Activated CD8-positive, alpha-beta memory T cell treated with anti-CD3 and anti-CD28 coated beads, Interleukin-2, amount 50 U/mL, for 48 hours (primary cell): ENCODE measurements at regions not wholly inside any gene's neighbourhood (a gene's known extent, or its start where the extent isn't known, plus 50 kb on each side); places are given as distances from the start of the nearest gene placed in this dataset.

Source experiments
- DNase-seq: peaks from one replicate; pipeline ENCODE4 v3.0.0-alpha.2; 2020

DNA sequence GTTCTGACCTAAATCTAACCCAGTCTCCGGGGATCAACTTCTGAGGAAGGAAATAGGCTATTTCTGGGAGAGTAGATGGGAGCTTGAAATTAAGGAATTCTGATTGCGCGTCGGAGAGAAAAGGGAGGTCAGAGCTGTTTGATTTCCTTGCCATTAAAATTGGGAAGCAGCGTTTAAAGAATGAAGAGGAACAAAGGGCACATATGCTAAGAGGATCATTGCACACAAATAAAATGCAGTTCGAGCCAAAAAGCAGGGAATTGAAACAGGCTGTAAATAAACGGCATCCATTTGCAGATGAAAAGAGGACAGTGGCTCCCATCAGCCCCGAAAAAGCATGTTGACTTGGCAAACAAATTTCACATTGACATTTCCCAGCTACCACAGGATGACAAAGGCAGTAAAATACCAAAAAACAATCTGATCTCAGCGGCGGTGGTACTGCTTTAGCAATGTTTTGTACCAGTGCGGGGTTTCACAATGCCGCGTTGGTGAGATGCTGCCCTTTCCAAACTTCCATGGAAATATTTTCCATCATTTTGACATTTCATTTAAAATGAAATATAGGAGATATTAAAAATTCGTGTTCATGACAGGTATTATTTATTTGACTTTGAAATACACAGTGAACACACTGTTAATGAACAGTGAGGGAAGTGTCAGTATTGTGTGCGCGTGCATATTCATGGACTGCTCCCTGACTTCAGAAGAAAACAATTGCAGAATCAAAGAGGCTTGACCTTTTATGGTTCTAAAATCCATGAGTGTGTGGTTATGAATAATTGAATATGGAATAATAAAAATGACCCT lies 108.8 kb downstream of the SQOR start:
- DNase-seq: no peak

GRCh38 chr15:45744236-45744589 lies 109.4 kb downstream of the SQOR start:
- DNase-seq: no peak

- no peak for DNase-seq
Observed at GRCh38 chr15:45747426-45747825, 112.6 kb downstream of the SQOR start.

DNA sequence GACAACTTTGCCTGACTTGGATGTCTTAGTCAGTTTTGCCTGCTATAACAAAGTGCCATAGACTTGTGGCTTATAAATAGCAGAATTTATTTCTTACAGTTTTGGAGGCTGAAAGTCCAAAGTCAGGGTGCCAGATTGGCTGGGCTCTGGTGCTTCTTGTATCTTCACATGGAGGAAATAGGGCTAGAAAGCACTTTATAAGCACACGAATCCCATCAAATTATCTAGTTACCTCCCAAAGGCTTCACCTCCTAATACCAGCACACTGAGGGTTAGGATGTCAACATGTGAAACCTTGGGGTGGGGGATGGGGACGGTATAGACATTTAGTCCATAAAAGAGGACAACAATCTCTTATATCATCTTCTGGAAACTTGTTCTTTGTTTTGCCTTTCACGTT lies 116.8 kb downstream of the SQOR start:
- no peak for DNase-seq

DNA sequence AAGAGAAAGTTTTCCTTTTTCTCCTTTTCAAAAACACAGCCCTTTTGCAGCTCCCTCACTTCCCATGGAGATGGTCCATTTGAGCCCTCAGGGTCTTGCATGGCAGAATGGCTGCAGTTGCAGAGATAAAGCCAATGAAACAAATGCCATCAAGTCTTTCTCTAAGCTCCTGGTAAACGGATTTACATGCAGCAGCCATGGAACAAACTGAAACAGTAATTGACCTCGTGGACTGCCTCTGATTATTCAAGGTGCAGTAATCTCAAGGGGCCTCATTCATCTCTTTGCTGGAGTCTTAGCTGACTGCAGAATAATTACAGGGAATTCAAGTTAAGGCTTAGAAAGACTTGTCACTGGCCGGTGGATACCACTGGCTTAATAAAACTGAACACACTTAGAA lies 125.1 kb downstream of the SQOR start:
- no peak for DNase-seq

GRCh38 chr15:45762726-45763125 lies 127.9 kb downstream of the SQOR start:
- no peak for DNase-seq

- DNase-seq: no peak
Observed at GRCh38 chr15:45763170-45763869, 128.5 kb downstream of the SQOR start.

GRCh38 chr15:45773149-45773548 lies 138.3 kb downstream of the SQOR start:
- DNase-seq: no peak

GRCh38 chr15:45776772-45777171 lies 141.9 kb downstream of the SQOR start:
- DNase-seq: no peak

- DNase-seq: no peak
Observed at GRCh38 chr15:45777781-45778180, 143.0 kb downstream of the SQOR start.

DNA sequence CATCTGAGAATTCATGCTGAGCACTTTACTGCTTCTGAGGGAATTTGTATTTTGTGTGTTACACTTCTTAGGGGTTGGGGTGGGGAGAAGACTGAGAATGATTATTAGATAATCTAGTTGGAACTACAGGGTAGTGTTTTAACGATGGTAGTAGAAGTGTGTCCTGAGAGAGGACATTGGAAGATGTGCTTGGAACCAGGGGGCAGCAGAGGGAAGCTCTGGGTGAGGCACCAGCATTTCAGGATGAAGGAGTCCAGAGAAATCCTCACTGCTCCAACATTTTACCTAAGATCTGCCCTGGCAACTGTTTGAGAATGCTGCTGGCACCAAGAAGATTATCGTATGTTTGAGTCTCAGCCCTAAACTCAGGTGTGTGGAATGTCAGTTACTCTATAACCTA lies 145.5 kb downstream of the SQOR start:
- DNase-seq: no peak

- no peak for DNase-seq
Observed at GRCh38 chr15:45784656-45785055, 149.8 kb downstream of the SQOR start.

- no peak for DNase-seq
Observed at GRCh38 chr15:45785897-45786296, 151.1 kb downstream of the SQOR start.

DNA sequence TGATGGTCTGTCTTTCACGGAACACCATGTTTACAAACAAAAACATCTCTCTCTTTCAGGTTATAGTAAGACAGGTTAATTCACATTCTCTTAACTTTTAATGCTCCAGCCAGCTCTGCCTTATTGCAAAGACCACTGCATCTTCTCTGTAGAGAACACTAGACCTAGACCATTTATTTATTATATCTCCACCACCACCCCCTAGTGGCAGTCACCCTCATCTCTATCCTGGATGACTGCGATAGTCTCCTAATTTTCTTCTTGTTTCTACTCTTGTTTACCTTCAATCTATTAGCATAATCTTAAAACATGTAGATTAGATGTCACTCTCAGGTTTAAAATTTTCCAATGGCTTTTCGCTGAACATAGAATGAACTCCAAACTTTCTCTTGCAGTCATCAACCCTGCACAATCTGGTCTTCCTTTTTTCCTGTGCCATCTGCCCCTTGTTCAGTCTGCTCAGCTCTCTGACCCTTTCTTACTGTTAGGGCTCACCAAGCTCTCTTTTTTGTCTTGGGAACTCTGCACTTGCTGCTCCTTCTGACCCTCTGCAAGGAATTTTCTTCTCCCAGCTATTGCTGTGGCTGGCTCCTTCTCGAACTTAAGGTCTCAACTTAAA lies 155.6 kb downstream of the SQOR start:
- DNase-seq: no peak

GRCh38 chr15:45794304-45794703 lies 159.5 kb downstream of the SQOR start:
- no peak for DNase-seq

DNA sequence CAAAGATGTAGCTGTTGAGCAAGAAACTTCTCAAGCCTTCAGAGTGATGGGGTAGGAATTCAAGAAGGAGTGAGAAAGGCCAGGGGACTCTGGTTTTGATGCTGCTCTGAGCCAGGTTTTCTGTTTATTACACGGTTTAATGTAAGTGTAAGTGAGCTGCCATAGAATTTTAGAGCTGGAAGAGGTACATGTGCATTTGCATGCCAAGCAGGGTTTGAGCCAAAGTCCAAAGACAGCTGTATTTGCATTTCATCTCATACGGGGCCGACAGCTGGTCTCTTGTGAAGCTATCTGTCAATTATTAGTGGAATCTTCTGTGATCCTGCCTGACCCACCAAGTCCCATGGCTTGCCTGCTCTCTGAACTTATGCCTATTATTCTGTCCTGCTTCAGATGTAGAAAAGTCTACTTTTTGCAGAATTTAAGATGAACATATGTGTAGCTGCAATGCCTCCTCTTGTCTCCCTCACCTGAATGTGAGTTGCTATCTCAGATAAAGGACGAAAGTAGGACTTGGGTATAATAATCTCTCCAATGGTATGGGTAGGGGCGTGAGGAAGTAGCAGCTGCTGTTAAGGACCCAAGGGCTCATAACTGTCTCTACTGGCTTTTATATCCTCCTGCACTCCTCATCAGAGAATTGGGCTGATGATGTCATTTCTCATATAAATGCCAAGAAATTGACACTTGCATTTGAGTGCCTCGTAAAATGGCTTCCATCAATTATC lies 160.0 kb downstream of the SQOR start:
- DNase-seq: no peak

DNA sequence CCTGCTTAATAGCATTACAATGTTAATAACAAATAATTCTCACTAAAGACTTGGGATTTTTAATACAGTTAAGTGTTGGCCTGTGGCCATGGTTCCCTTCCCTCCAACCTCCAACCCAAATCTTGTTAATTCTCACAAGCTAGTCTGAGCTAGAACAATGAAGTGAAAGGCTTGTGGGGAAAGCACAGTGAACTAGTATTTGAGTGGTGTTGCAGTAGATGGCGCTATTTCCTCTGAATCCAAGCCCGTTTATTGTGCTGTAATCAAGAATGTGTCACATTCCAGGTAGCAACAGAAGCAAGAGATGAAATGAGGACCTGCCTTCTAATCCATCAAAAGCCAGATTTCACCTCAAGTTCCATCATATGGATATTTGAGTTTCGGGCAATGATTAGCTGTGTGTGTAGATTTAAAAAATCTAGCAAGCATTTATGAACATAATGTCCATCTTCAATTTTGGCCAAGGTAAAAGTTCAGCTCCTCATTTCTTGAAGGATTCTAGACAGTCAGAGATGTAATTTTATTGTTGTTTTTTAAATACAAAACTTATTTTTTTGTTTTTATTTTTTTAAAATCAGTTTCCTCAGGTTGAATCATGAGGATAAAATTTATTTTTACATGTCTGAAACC lies 160.7 kb downstream of the SQOR start:
- no peak for DNase-seq

DNA sequence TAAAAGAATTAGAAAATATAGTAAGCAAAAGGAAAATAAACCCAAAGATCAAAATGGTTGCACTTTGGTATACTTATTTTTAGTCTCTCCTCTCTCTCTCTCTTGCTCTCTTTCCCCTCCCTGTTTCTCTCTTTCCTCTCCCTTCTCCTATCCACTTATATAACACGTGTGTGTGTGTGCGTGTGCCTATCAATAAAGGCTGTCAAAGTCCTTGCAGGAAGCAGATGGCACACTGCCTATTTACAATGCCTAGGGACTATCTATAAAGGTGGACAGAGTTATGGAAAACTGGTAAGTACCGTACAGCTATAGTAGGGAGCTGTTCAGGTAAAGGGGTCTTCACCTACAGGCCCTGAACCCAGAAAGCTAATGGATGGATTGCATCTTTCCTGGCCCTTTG lies 161.6 kb downstream of the SQOR start:
- DNase-seq: no peak

- no peak for DNase-seq
Observed at GRCh38 chr15:45799508-45799907, 164.7 kb downstream of the SQOR start.

- DNase-seq: no peak
Observed at GRCh38 chr15:45801543-45801942, 166.7 kb downstream of the SQOR start.

DNA sequence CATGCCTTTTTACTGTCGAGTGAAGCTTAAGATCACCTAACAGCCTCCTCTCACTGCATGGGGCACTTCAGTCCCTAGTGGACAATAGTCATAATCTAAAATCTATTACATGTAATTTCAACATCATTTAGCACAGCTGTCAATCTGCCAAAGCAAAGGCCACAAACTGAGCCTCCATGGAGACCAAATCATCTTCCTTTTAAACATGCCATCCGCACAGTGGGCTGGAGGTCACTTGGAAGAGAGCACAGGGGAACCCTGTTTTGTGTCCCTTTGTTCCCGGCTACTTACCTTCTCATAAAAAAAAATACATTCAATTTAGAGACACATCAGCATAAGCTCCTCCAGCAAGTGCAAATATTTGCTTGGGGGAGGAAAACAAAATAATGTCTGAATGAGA lies 167.3 kb downstream of the SQOR start:
- no peak for DNase-seq

DNA sequence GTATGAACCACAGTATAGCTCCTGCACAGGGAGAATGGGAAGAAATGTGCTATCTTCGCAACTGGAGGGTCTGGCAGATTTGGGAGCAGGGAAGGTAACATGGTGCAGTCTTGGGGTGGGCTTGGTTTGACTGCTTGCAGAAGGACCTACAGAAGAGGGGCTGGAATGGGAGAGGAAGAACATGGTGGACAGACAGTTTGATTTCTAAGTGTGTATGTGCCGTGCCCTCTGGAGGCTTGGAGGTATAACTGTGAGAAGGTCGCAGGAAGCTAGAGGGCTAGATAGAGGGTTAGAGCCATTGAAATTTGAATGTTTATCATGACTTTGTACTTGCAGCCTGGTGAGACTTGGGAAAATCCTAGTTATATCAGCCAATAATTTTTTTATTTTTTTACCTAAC lies 169.2 kb downstream of the SQOR start:
- no peak for DNase-seq

DNA sequence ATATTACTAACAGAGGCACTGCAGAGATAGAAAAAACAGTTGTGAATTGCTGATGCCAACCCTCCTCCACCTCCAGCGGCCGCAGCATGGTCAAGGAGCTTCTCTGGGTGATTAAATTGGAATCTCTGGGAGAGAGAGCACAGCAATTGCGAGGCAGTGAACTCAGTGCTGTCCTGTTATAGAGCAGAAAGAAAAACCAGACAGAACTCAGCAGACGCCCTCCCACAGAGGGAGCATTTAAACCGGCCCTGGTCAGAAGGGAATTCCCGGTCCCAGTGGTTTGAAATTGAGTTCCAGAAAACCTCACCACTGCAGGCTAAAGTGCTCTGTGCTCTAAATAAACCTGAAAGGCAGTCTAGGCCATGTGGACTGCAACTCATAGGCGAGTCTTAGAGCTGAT lies 175.4 kb downstream of the SQOR start:
- no peak for DNase-seq
